PC-9 (cell line): ENCODE measurements at regions not wholly inside any gene's neighbourhood (a gene's known extent, or its start where the extent isn't known, plus 50 kb on each side); places are given as distances from the start of the nearest gene placed in this dataset.

ENCODE experiments used
- EZH2 ChIP-seq: fragments of 200-600 bp; sonication (generic); IDR thresholded peaks from 2 replicates; pipeline ENCODE4 v1.8.0; 2017; ENCODE audit warnings: antibody characterized with exemption, low read depth
- TF ChIP-seq, protein P1 (sequence below): fragments of 200-600 bp; sonication (generic); conservative IDR thresholded peaks from 2 replicates; pipeline ENCODE4 v1.6.1; 2017; ENCODE audit warnings: mixed run types, antibody characterized with exemption, mild to moderate bottlenecking, moderate library complexity

DNA sequence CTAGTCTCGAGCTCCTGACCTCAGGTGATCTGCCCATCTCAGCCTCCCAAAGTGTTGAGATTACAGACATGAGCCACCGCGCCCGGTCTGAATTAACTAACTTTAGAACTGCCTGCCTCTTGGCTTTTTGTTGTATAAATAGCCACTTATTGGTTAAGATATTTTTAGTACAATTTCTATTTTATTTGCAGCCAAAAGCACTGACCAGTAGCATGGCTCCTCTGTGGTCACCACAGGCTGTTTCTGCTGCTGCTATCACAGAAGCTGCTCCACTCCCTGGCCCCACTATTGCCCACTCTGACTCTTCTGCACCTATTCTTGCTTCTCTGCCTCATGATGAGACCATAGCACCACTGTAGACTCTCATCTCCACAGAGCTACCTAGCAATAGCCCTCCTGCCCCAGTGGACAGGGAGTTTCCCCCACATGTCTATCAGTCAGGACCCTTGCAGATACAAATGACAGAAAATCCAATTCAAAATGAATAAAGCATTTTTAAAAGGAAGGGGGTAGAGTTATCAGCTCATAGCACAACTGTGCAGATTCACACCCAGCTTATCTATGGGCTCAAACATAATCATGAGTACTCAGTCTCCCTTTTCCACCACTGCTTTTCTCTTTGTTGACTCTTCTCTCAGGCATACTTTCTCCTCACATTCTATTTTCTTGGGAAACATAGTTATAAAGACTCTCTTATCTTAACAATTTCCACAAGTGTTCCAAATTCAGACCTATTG is 151.8 kb upstream of the EPB41L4A start:
- TF ChIP-seq, protein P1, sequence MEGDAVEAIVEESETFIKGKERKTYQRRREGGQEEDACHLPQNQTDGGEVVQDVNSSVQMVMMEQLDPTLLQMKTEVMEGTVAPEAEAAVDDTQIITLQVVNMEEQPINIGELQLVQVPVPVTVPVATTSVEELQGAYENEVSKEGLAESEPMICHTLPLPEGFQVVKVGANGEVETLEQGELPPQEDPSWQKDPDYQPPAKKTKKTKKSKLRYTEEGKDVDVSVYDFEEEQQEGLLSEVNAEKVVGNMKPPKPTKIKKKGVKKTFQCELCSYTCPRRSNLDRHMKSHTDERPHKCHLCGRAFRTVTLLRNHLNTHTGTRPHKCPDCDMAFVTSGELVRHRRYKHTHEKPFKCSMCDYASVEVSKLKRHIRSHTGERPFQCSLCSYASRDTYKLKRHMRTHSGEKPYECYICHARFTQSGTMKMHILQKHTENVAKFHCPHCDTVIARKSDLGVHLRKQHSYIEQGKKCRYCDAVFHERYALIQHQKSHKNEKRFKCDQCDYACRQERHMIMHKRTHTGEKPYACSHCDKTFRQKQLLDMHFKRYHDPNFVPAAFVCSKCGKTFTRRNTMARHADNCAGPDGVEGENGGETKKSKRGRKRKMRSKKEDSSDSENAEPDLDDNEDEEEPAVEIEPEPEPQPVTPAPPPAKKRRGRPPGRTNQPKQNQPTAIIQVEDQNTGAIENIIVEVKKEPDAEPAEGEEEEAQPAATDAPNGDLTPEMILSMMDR = no peak
- no peak for TF ChIP-seq EZH2
